ENCODE measurements at regions not wholly inside any gene's neighbourhood (a gene's known extent, or its start where the extent isn't known, plus 50 kb on each side); places are given as distances from the start of the nearest gene placed in this dataset.

DNA sequence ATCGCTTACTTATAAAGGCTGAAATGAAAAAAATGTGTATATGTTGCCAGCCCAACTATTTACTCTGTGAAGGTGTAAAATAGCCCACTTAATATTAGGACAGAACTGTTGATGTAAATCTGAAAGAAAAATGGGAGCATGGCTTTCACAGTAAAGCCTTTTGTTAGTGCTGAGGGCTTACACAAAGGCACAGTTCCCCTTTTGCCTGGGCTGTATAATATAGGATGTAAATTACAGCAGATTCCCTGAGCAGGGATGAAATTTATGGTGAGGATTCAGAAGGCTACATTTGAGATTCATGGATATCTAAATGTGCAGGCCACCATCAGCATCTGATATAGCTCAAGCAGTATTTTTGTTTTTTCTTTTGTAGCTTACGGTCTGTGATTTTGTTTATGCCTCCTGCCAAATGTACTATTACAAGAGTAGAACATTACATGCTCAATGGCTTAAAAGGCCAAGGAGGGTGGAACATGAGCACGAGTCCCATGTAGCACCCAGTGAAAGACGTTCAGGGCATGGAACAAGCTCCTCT is 109.1 kb upstream of the ATP10A start:
- TF ChIP-seq, protein P1, sequence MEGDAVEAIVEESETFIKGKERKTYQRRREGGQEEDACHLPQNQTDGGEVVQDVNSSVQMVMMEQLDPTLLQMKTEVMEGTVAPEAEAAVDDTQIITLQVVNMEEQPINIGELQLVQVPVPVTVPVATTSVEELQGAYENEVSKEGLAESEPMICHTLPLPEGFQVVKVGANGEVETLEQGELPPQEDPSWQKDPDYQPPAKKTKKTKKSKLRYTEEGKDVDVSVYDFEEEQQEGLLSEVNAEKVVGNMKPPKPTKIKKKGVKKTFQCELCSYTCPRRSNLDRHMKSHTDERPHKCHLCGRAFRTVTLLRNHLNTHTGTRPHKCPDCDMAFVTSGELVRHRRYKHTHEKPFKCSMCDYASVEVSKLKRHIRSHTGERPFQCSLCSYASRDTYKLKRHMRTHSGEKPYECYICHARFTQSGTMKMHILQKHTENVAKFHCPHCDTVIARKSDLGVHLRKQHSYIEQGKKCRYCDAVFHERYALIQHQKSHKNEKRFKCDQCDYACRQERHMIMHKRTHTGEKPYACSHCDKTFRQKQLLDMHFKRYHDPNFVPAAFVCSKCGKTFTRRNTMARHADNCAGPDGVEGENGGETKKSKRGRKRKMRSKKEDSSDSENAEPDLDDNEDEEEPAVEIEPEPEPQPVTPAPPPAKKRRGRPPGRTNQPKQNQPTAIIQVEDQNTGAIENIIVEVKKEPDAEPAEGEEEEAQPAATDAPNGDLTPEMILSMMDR (IDR thresholded peaks at IDR 0.05; ENCODE audit: low read depth, low read length), result no peak
- H3K27me3 ChIP-seq, result no peaks in the 10 kb centered on the region
- DNase-seq (ENCODE audit: low read depth in 1 of 2, low spot score in 1 of 2), result no peak

GRCh38 chr15:25971053-25971452 is 107.9 kb upstream of the ATP10A start:
- H3K27ac ChIP-seq, result no peak overlapping the region

More for the DNA sequence above, 109.1 kb upstream of the ATP10A start:
- no peaks in the 10 kb centered on the region for H3K36me3 ChIP-seq
- H3K27ac ChIP-seq, result no peak overlapping the region
- H3K4me3 ChIP-seq, result no peak overlapping the region
- no peaks in the 10 kb centered on the region for H3K4me1 ChIP-seq (ENCODE audit: low read depth)
- H3K9me3 ChIP-seq (ENCODE audit: low read depth), result no peaks in the 10 kb centered on the region

GRCh38 chr15:25969886-25970285 is 106.8 kb upstream of the ATP10A start:
- H3K27ac ChIP-seq, result no peak overlapping the region
- H3K27me3 ChIP-seq, result no peaks in the 10 kb centered on the region
- H3K4me1 ChIP-seq (ENCODE audit: low read depth), result no peaks in the 10 kb centered on the region
- no peak overlapping the region for H3K4me3 ChIP-seq
- TF ChIP-seq, protein P1 (IDR thresholded peaks at IDR 0.05; ENCODE audit: low read depth, low read length), result no peak
- no peak for DNase-seq (ENCODE audit: low read depth in 1 of 2, low spot score in 1 of 2)
- no peaks in the 10 kb centered on the region for H3K36me3 ChIP-seq
- no peaks in the 10 kb centered on the region for H3K9me3 ChIP-seq (ENCODE audit: low read depth)

More at GRCh38 chr15:25971053-25971452, 107.9 kb upstream of the ATP10A start:
- no peaks in the 10 kb centered on the region for H3K36me3 ChIP-seq
- TF ChIP-seq, protein P1 (IDR thresholded peaks at IDR 0.05; ENCODE audit: low read depth, low read length), result no peak
- no peaks in the 10 kb centered on the region for H3K27me3 ChIP-seq
- no peaks in the 10 kb centered on the region for H3K9me3 ChIP-seq (ENCODE audit: low read depth)
- H3K4me1 ChIP-seq (ENCODE audit: low read depth), result no peaks in the 10 kb centered on the region
- no peak for DNase-seq (ENCODE audit: low read depth in 1 of 2, low spot score in 1 of 2)
- no peak overlapping the region for H3K4me3 ChIP-seq

- H3K27me3 ChIP-seq, result no peaks in the 10 kb centered on the region
- H3K36me3 ChIP-seq, result no peaks in the 10 kb centered on the region
- H3K27ac ChIP-seq, result no peak overlapping the region
- H3K4me3 ChIP-seq, result no peak overlapping the region
- DNase-seq (ENCODE audit: low read depth in 1 of 2, low spot score in 1 of 2), result no peak
- TF ChIP-seq, protein P1 (IDR thresholded peaks at IDR 0.05; ENCODE audit: low read depth, low read length), result no peak
- H3K9me3 ChIP-seq (ENCODE audit: low read depth), result no peaks in the 10 kb centered on the region
- H3K4me1 ChIP-seq (ENCODE audit: low read depth), result no peaks in the 10 kb centered on the region
Measured at GRCh38 chr15:25967116-25967515, 104.0 kb upstream of the ATP10A start.

- H3K36me3 ChIP-seq, result no peaks in the 10 kb centered on the region
- H3K4me3 ChIP-seq, result no peak overlapping the region
- H3K27ac ChIP-seq, result no peak overlapping the region
- DNase-seq (ENCODE audit: low read depth in 1 of 2, low spot score in 1 of 2), result no peak
- TF ChIP-seq, protein P1 (IDR thresholded peaks at IDR 0.05; ENCODE audit: low read depth, low read length), result no peak
- H3K9me3 ChIP-seq (ENCODE audit: low read depth), result no peaks in the 10 kb centered on the region
- no peaks in the 10 kb centered on the region for H3K4me1 ChIP-seq (ENCODE audit: low read depth)
- no peaks in the 10 kb centered on the region for H3K27me3 ChIP-seq
Measured at GRCh38 chr15:25965326-25965725, 102.2 kb upstream of the ATP10A start.
